GM06990 (cell line): ENCODE measurements at regions not wholly inside any gene's neighbourhood (a gene's known extent, or its start where the extent isn't known, plus 50 kb on each side); places are given as distances from the start of the nearest gene placed in this dataset.

Experiments
- DNase-seq: peaks from one replicate; pipeline ENCODE4 v3.0.0-alpha.2; 2011; ENCODE audit not compliant: insufficient read length; ENCODE audit errors: extremely low read depth
- H3K27me3 ChIP-seq: replicated peaks from 2 replicates; pipeline ENCODE4 v1.6.0; 2011; ENCODE audit warnings: low read length; ENCODE audit not compliant: control insufficient read depth, insufficient read depth
- H3K36me3 ChIP-seq: 2 replicates; pipeline ENCODE4 v1.5.1; 2011; ENCODE audit warnings: low read length; ENCODE audit not compliant: control insufficient read depth, insufficient read depth
- H3K4me3 ChIP-seq: replicated peaks from 2 replicates; pipeline ENCODE4 v1.5.1; 2011; ENCODE audit warnings: low read depth, mild to moderate bottlenecking, control low read depth, low read length
- TF ChIP-seq, protein P1 (sequence below): IDR thresholded peaks from 2 replicates; pipeline ENCODE4 v1.5.1; 2011; ENCODE audit warnings: low read length, control low read depth, mild to moderate bottlenecking, inconsistent platforms; ENCODE audit not compliant: insufficient read depth, poor library complexity, severe bottlenecking

- TF ChIP-seq, protein P1, sequence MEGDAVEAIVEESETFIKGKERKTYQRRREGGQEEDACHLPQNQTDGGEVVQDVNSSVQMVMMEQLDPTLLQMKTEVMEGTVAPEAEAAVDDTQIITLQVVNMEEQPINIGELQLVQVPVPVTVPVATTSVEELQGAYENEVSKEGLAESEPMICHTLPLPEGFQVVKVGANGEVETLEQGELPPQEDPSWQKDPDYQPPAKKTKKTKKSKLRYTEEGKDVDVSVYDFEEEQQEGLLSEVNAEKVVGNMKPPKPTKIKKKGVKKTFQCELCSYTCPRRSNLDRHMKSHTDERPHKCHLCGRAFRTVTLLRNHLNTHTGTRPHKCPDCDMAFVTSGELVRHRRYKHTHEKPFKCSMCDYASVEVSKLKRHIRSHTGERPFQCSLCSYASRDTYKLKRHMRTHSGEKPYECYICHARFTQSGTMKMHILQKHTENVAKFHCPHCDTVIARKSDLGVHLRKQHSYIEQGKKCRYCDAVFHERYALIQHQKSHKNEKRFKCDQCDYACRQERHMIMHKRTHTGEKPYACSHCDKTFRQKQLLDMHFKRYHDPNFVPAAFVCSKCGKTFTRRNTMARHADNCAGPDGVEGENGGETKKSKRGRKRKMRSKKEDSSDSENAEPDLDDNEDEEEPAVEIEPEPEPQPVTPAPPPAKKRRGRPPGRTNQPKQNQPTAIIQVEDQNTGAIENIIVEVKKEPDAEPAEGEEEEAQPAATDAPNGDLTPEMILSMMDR, result no peak
- DNase-seq, result no peak
- H3K27me3 ChIP-seq, result no peaks in the 10 kb centered on the region
- no peak overlapping the region for H3K4me3 ChIP-seq
- no peaks in the 10 kb centered on the region for H3K36me3 ChIP-seq
These were observed 391.4 kb upstream of the AKR1E2 start for GRCh38 chr10:4434516-4435071.

DNA sequence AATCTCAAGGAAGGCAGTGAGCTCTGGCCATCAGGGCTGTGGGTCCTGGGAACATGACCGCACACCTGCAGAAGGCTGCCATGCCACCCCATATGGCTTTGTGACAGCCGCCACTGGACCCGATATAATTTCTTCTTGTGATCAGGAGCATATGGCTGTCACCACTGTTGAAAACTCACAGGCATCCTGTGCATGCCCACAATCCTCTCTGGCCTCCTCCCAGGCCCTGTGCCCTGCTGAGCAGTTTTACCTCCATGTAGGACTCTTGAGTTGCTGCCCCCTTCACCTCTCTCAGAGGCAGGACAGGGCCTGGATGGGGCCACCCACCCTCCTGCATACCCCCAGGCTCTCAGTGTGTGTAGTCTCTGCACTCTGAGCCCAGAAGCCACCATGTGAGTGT, 391.9 kb upstream of the AKR1E2 start:
- H3K4me3 ChIP-seq, result no peak overlapping the region
- H3K27me3 ChIP-seq, result no peaks in the 10 kb centered on the region
- no peak for DNase-seq
- TF ChIP-seq, protein P1, result no peak
- H3K36me3 ChIP-seq, result no peaks in the 10 kb centered on the region

DNA sequence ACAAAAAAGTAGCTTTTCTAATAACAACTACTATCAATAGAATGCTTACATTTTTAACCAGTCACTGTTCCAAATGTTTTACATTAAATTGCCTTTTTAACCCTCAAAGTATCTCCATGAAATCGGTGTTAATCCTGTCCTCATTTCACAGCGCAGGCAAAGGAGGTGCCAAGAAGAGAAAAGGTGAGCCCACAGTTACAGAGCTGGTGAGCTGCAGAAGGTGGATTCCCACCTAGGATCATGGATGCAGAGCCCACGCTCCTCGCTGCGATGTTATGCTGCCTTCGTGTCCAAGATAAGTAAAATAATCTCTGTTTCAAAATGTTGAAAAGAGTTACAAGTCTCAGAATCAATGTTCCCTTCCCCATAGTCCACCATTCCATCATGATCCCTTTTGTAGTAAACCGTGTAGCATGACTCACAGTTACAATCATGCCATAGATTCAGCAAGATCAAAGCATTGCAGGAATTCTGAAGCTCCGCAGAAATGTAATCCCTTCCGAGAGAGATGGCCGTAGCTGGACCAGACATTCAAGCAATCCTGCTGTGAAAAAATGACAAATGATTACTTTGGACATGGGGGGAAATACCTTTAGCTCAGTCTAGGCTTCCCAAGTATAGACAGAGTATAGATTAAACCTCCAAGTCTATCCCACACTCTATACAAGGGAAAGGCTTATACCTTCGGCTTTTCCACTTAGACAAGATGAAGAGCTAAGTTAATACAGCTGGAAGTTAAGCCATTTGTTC, 394.7 kb upstream of the AKR1E2 start:
- H3K36me3 ChIP-seq, result no peaks in the 10 kb centered on the region
- TF ChIP-seq, protein P1, result no peak
- H3K27me3 ChIP-seq, result no peaks in the 10 kb centered on the region
- DNase-seq, result no peak
- H3K4me3 ChIP-seq, result no peak overlapping the region

DNA sequence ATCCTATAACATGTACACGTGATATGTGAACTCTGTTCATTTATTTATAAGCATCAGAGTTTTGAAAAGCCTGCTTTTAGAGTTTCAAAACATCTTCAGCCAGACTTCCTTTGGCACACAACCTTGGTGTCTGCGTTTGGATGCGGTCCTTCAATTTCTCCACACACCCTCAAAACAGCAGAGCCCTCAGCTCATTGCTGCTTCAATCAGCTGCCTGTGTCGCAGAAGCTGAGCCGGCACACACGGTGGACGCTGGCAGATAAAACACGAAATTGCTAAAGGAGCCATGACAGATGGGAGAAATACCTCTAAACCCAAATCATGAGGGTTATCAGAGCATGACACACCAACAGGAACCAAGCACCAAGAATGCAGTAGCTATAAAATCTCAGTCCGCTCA, 396.4 kb upstream of the AKR1E2 start:
- no peak for DNase-seq
- Histone ChIP-seq H3K36me3 (no peaks in the 10 kb centered on the region), H3K27me3 (no peaks in the 10 kb centered on the region), H3K4me3 (no peak overlapping the region)
- TF ChIP-seq, protein P1, result no peak

DNA sequence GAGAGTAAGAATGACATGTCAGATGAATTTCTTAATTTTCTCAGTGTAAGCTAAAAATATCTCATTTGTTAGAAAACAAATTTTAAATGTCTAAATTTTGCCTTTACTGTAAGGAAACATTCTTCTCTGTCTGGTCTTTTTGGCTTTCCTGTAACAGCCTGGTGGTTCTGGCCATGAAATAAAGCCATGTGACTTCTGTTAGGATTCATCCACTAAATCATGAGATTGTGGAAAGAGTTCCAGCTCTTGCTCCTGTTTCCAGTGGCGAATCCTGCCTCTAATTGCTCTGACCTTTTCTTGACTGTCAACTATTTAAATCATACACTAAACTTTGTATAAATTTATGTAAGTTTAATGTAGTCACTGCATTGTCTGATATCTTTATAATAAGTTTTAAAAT, 398.5 kb upstream of the AKR1E2 start:
- no peaks in the 10 kb centered on the region for H3K27me3 ChIP-seq
- no peaks in the 10 kb centered on the region for H3K36me3 ChIP-seq
- no peak for DNase-seq
- TF ChIP-seq, protein P1, result no peak
- H3K4me3 ChIP-seq, result no peak overlapping the region

DNA sequence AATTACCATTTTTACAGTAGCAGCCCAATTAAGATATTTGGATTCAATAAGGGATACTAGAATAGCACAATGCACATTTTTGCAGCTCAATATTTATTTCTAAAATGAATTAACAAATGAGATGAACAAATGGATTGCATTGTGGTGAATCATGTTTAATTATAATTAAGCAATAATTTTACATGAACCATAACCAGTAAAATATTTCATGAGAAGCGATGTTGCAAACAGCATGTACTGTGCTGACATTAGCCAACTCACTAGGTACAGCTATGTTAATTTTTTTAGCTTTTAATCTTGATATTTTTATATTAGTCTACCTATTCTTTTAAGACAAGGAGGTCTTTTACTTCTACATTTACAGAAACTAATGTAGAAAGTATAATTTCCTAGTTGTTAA, 399.1 kb upstream of the AKR1E2 start:
- TF ChIP-seq, protein P1, result no peak
- DNase-seq, result no peak
- Histone ChIP-seq H3K36me3 (no peaks in the 10 kb centered on the region), H3K4me3 (no peak overlapping the region), H3K27me3 (no peaks in the 10 kb centered on the region)
